B cell (primary cell): ENCODE measurements at regions not wholly inside any gene's neighbourhood (a gene's known extent, or its start where the extent isn't known, plus 50 kb on each side); places are given as distances from the start of the nearest gene placed in this dataset.

ENCODE experiments used
- EZH2 ChIP-seq: IDR thresholded peaks from 2 replicates; pipeline ENCODE4 v1.6.1; 2012; ENCODE audit warnings: borderline replicate concordance, low read depth, mild to moderate bottlenecking, moderate library complexity, low read length; ENCODE audit not compliant: insufficient read depth, poor library complexity, severe bottlenecking
- TF ChIP-seq, protein P1 (sequence below): fragments of 200-600 bp; IDR thresholded peaks from one replicate; pipeline ENCODE4 v1.8.0; 2022; ENCODE audit warnings: antibody characterized with exemption, mild to moderate bottlenecking

DNA sequence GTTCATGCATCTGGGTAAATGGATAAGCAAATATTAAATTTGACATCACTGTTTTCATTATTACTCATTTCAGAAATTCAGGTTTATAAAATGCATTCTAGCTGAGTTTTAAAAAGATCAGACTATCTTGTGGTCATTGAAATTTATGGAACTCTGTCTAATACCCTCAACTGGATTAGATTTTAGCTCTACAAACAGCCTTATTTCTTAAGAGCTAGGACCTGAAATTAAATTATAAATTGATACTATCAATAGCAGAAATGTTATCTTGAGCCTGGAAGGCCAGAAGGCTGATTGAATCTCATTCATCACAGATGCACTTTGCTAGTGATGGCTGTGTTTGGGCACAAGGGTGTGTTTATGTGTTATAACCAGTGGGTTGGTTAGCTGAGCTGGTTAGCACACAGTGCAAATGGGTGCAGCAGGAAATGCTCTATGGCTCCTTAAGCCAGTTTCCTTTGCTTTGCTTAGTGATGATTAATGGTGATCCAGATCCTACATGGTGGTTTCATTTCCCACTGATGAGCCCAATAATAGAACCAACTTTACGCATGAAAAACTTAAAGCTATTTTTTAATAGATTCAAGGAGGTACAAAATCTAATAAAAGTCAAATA, 310.8 kb upstream of the KLF12 start:
- TF ChIP-seq, protein P1, sequence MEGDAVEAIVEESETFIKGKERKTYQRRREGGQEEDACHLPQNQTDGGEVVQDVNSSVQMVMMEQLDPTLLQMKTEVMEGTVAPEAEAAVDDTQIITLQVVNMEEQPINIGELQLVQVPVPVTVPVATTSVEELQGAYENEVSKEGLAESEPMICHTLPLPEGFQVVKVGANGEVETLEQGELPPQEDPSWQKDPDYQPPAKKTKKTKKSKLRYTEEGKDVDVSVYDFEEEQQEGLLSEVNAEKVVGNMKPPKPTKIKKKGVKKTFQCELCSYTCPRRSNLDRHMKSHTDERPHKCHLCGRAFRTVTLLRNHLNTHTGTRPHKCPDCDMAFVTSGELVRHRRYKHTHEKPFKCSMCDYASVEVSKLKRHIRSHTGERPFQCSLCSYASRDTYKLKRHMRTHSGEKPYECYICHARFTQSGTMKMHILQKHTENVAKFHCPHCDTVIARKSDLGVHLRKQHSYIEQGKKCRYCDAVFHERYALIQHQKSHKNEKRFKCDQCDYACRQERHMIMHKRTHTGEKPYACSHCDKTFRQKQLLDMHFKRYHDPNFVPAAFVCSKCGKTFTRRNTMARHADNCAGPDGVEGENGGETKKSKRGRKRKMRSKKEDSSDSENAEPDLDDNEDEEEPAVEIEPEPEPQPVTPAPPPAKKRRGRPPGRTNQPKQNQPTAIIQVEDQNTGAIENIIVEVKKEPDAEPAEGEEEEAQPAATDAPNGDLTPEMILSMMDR: no peak
- TF ChIP-seq EZH2: no peak
